Endothelial cell of umbilical vein (primary cell): ENCODE measurements at regions not wholly inside any gene's neighbourhood (a gene's known extent, or its start where the extent isn't known, plus 50 kb on each side); places are given as distances from the start of the nearest gene placed in this dataset.

Experiments used
- BruUV-seq: library from RNA; stranded (reverse); fragments of 400-500 nt; replicated peaks from 2 replicates; lab custom pipeline; 2021; lab: Mats Ljungman, UMichigan
- CTCF ChIA-PET: fragments of 300-600, 350-600 bp; sonication (Branson Sonifier 250); formaldehyde crosslinking; loops from one replicate; lab custom pipeline; 2021; ENCODE audit warnings: antibody characterized with exemption, inconsistent platforms; lab: Charles Lee
- POLR2A ChIA-PET: fragments of 300-600, 350-600 bp; sonication (Branson Sonifier 250); formaldehyde crosslinking; loops from one replicate; lab custom pipeline; 2021; ENCODE audit warnings: antibody characterized with exemption, inconsistent platforms; lab: Charles Lee
- DNase-seq: peaks from one replicate; pipeline ENCODE4 v3.0.0-alpha.2; 2011; ENCODE audit warnings: low read depth, low spot score
- FAIRE-seq: peaks from 2 replicates; lab custom pipeline; 2011; peaks lifted over from hg19 to GRCh38; lab: Jason Lieb, UNC
- H2AFZ ChIP-seq: 2 replicates; pipeline ENCODE4 v1.6.0; 2012; ENCODE audit warnings: low read depth, low read length, control low read depth, inconsistent platforms
- H3K27ac ChIP-seq: 2 replicates; pipeline ENCODE4 v1.5.1; 2011; ENCODE audit warnings: low read depth, mild to moderate bottlenecking, control low read depth, low read length, moderate library complexity; ENCODE audit not compliant: insufficient read depth
- H3K27me3 ChIP-seq, 2 experiments: 2 replicates each; pipeline versions ENCODE4 v1.6.0 to v1.6.1; 2011; ENCODE audit warnings: low read length in 2 of 2, mixed read lengths in 1 of 2; ENCODE audit not compliant: control insufficient read depth in 2 of 2, insufficient read depth in 2 of 2
- H3K36me3 ChIP-seq, 2 experiments: 2 replicates in 1 of 2; 3 replicates in 1 of 2; pipeline ENCODE4 v1.5.1; 2011; ENCODE audit warnings: low read length in 2 of 2, mild to moderate bottlenecking in 1 of 2, moderate library complexity in 1 of 2; ENCODE audit not compliant: control insufficient read depth in 2 of 2, insufficient read depth in 2 of 2; ENCODE audit errors: extremely low read depth in 1 of 2
- H3K4me1 ChIP-seq: 3 replicates; pipeline ENCODE4 v1.5.1; 2011; ENCODE audit warnings: mild to moderate bottlenecking, low read length; ENCODE audit not compliant: control insufficient read depth, insufficient read depth; ENCODE audit errors: extremely low read depth
- H3K4me2 ChIP-seq: 2 replicates; pipeline ENCODE4 v1.6.1; 2011; ENCODE audit warnings: low read length, control low read depth, mixed read lengths; ENCODE audit not compliant: insufficient read depth
- H3K4me3 ChIP-seq, 3 experiments: fragments of 200-600 bp in 1 of 3; sonication (generic), shearing (Covaris generic) in 1 of 3; replicated peaks in 1 of 3; 2 replicates each; pipeline ENCODE4 v1.5.1; 2011 to 2016; ENCODE audit warnings: control low read depth in 3 of 3, low read length in 3 of 3, mild to moderate bottlenecking in 2 of 3, inconsistent platforms in 1 of 3, low read depth in 1 of 3, moderate library complexity in 1 of 3; ENCODE audit not compliant: insufficient read depth in 1 of 3
- H3K79me2 ChIP-seq: 2 replicates; pipeline ENCODE4 v1.6.0; 2012; ENCODE audit warnings: low read length, inconsistent platforms; ENCODE audit not compliant: control insufficient read depth, insufficient read depth
- H3K9ac ChIP-seq: replicated peaks from 2 replicates; pipeline ENCODE3; 2011; ENCODE audit warnings: low read length, control low read depth; ENCODE audit not compliant: insufficient read depth; ENCODE audit errors: extremely low read depth
- H3K9me1 ChIP-seq: replicated peaks from 3 replicates; pipeline ENCODE4 v1.6.0; 2011; ENCODE audit warnings: mild to moderate bottlenecking, low read length; ENCODE audit not compliant: control insufficient read depth, insufficient read depth; ENCODE audit errors: extremely low read depth
- H3K9me3 ChIP-seq: replicated peaks from 2 replicates; pipeline ENCODE4 v1.5.1; 2012; ENCODE audit warnings: low read length, inconsistent platforms; ENCODE audit not compliant: control insufficient read depth, insufficient read depth
- H4K20me1 ChIP-seq: replicated peaks from 2 replicates; pipeline ENCODE3; 2011; ENCODE audit warnings: mild to moderate bottlenecking, low read length; ENCODE audit not compliant: control insufficient read depth, insufficient read depth; ENCODE audit errors: extremely low read depth
- FOS ChIP-seq: IDR thresholded peaks from 2 replicates; pipeline ENCODE4 v1.6.1; 2011; ENCODE audit warnings: mild to moderate bottlenecking, low read length, moderate library complexity, borderline replicate concordance; ENCODE audit not compliant: insufficient read depth
- GATA2 ChIP-seq: IDR thresholded peaks from 2 replicates; pipeline ENCODE4 v1.7.0; 2011; ENCODE audit warnings: low read depth, mild to moderate bottlenecking, moderate library complexity, mixed read lengths, low read length; ENCODE audit not compliant: insufficient read length, insufficient read depth
- JUN ChIP-seq: IDR thresholded peaks from 2 replicates; pipeline ENCODE4 v1.6.1; 2011; ENCODE audit warnings: borderline replicate concordance, low read depth; ENCODE audit not compliant: insufficient read length, insufficient read depth
- MYC ChIP-seq: IDR thresholded peaks from one replicate; pipeline ENCODE4 v1.6.1; 2011; ENCODE audit warnings: mild to moderate bottlenecking, low read depth, low read length
- POLR2AphosphoS5 ChIP-seq: IDR thresholded peaks from 2 replicates; pipeline ENCODE4 v1.6.1; 2012; ENCODE audit warnings: low read depth, mild to moderate bottlenecking, control low read depth, low read length, moderate library complexity; ENCODE audit not compliant: insufficient read depth
- dilution Hi-C: fragments of 300-500 bp; cut with MboI; formaldehyde crosslinking; loops from one replicate; pipeline ENCODE4 v1.15.0; 2019; ENCODE audit warnings: low sequenced_read_pairs; ENCODE audit not compliant: extremely low pct_ligation_motif_present
- intact Hi-C: fragments of 100-400 bp; cut with micrococcal nuclease; formaldehyde crosslinking; loops from one replicate; pipeline ENCODE4 v1.10.0; 2022
- TF ChIP-seq, protein P1 (sequence below): IDR thresholded peaks from 2 replicates; pipeline ENCODE4 v1.6.1; 2011; ENCODE audit not compliant: insufficient read depth, insufficient read length
- TF ChIP-seq, protein P2 (sequence below), 2 donors: IDR thresholded peaks; 1 replicate in 1 of 2; 2 replicates in 1 of 2; pipeline ENCODE4 v1.5.1; 2011; ENCODE audit warnings: low read length in 2 of 2, mild to moderate bottlenecking in 2 of 2, moderate library complexity in 2 of 2, control low read depth in 1 of 2, inconsistent platforms in 1 of 2, low read depth in 1 of 2; ENCODE audit not compliant: insufficient read depth in 1 of 2; ENCODE audit errors: extremely low read depth in 1 of 2

DNA sequence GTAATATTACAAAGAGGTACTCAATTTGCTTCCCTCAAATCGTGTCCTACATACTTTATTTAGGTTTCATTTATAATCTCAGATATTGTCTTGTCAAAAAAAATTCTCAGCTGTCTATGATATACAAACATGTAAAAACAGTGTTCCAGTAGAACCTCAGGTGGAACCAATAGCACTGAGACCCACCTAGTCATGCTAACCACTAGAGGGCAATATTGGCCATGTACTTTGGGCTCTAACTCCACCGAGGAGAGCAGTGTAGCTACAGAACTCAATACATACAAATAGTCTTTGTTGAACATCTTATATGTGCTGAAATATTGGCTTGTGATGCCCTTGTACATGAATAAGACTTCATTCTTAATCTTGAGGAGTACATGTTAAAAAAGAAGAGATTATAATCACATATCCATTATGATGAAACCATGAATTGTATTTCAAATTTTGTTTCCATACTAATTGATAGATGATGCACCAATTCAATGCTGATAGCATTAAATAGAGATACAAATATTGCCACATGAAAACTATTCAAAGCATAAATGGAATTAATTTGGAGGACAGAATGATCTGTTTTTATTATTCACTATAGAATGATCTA, 71.2 kb upstream of the CNTLN start:
- no peak overlapping the region for H3K4me2 ChIP-seq
- intact Hi-C loops (loop anchor here (1.0 to 5.0 kb wide), 4 partner anchors 53 to 873 kb away; no protein-coding TSS in a partner anchor), dilution Hi-C loops (no loop called here)
- DNase-seq (peak; percentile 61), FAIRE-seq (peak; percentile 84)
- no peaks in the 10 kb centered on the region for H3K36me3 ChIP-seq
- no peaks in the 10 kb centered on the region for H4K20me1 ChIP-seq
- no peak overlapping the region for H2AFZ ChIP-seq
- no peaks in the 10 kb centered on the region for H3K9me3 ChIP-seq
- H3K79me2 ChIP-seq, result no peaks in the 10 kb centered on the region
- CTCF ChIA-PET, result interaction anchor here (0.6 to 4.4 kb wide), 23 partner anchors 11 to 930 kb away, joined by 3 to 69 read pairs (median 4); no protein-coding TSS in a partner anchor
- no TSS peak for BruUV-seq
- no peak overlapping the region for H3K27ac ChIP-seq
- H3K4me1 ChIP-seq, result peaks cover 15% of the 10 kb centered on the region
- TF ChIP-seq GATA2, result no peak
- no peak for TF ChIP-seq MYC
- TF ChIP-seq POLR2AphosphoS5, result no peak
- TF ChIP-seq FOS, result no peak
- TF ChIP-seq, protein P1, sequence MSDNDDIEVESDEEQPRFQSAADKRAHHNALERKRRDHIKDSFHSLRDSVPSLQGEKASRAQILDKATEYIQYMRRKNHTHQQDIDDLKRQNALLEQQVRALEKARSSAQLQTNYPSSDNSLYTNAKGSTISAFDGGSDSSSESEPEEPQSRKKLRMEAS, result no peak
- TF ChIP-seq JUN, result no peak
- TF ChIP-seq, protein P2, sequence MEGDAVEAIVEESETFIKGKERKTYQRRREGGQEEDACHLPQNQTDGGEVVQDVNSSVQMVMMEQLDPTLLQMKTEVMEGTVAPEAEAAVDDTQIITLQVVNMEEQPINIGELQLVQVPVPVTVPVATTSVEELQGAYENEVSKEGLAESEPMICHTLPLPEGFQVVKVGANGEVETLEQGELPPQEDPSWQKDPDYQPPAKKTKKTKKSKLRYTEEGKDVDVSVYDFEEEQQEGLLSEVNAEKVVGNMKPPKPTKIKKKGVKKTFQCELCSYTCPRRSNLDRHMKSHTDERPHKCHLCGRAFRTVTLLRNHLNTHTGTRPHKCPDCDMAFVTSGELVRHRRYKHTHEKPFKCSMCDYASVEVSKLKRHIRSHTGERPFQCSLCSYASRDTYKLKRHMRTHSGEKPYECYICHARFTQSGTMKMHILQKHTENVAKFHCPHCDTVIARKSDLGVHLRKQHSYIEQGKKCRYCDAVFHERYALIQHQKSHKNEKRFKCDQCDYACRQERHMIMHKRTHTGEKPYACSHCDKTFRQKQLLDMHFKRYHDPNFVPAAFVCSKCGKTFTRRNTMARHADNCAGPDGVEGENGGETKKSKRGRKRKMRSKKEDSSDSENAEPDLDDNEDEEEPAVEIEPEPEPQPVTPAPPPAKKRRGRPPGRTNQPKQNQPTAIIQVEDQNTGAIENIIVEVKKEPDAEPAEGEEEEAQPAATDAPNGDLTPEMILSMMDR (IDR thresholded peaks at IDR 0.05; ENCODE audit: extremely low read depth in 1 of 2, insufficient read depth in 1 of 2, low read depth in 1 of 2, low read length in 2 of 2), result peak; percentile 65 to 72
- no peak overlapping the region for H3K4me3 ChIP-seq
- H3K27me3 ChIP-seq, result no peaks in the 10 kb centered on the region
- H3K9ac ChIP-seq, result no peak overlapping the region
- H3K9me1 ChIP-seq, result no peaks in the 10 kb centered on the region
- POLR2A ChIA-PET, result no interaction called here
